ACC112 (cell line): ENCODE measurements at regions not wholly inside any gene's neighbourhood (a gene's known extent, or its start where the extent isn't known, plus 50 kb on each side); places are given as distances from the start of the nearest gene placed in this dataset.
"Not testable (repeated sequence)": the region's sequence is repeated elsewhere in the genome, so short reads cannot be mapped to it uniquely, and the experiment has no call there.

ENCODE experiments used
- H2AFZ ChIP-seq: fragments of 200-600 bp; sonication (generic); one replicate; pipeline ENCODE4 v1.6.0; 2017; ENCODE audit warnings: antibody characterized with exemption, low read length; ENCODE audit not compliant: unreplicated experiment
- H3K27ac ChIP-seq: fragments of 200-600 bp; sonication (generic); 2 replicates; pipeline ENCODE4 v1.5.1; 2014; ENCODE audit warnings: low read depth, mild to moderate bottlenecking, antibody characterized with exemption, low read length, moderate library complexity
- H3K27me3 ChIP-seq: fragments of 200-600 bp; sonication (generic); 2 replicates; pipeline ENCODE4 v1.6.1; 2014; ENCODE audit warnings: mild to moderate bottlenecking, antibody characterized with exemption, low read length, moderate library complexity, mixed read lengths; ENCODE audit not compliant: insufficient read depth
- H3K36me3 ChIP-seq: fragments of 200-600 bp; sonication (generic); 2 replicates; pipeline ENCODE4 v1.6.1; 2016; ENCODE audit warnings: mild to moderate bottlenecking, antibody characterized with exemption, low read length, moderate library complexity, mixed read lengths; ENCODE audit not compliant: insufficient read depth
- H3K4me1 ChIP-seq: fragments of 200-600 bp; sonication (generic); one replicate; pipeline ENCODE4 v1.6.1; 2016; ENCODE audit warnings: low read length, mixed read lengths; ENCODE audit not compliant: insufficient read depth, unreplicated experiment, control insufficient read depth
- H3K4me3 ChIP-seq: fragments of 200-600 bp; sonication (generic); 2 replicates; pipeline ENCODE4 v1.5.1; 2014; ENCODE audit warnings: mild to moderate bottlenecking, low read depth, low read length
- H3K79me2 ChIP-seq: fragments of 200-600 bp; sonication (generic); one replicate; pipeline ENCODE4 v1.6.0; 2016; ENCODE audit warnings: low read length; ENCODE audit not compliant: control insufficient read depth, unreplicated experiment, insufficient read depth

GRCh38 chr15:57893040-57893439 is 172.5 kb downstream of the ALDH1A2 start:
- H3K27me3 ChIP-seq: no peaks in the 10 kb centered on the region
- no peak overlapping the region for H2AFZ ChIP-seq
- no peak overlapping the region for H3K27ac ChIP-seq
- no peaks in the 10 kb centered on the region for H3K36me3 ChIP-seq
- H3K4me1 ChIP-seq: no peaks in the 10 kb centered on the region
- no peak overlapping the region for H3K4me3 ChIP-seq
- no peaks in the 10 kb centered on the region for H3K79me2 ChIP-seq

GRCh38 chr15:57895291-57895690 is 170.2 kb downstream of the ALDH1A2 start:
- H3K79me2 ChIP-seq: no peaks in the 10 kb centered on the region
- no peaks in the 10 kb centered on the region for H3K4me1 ChIP-seq
- no peaks in the 10 kb centered on the region for H3K27me3 ChIP-seq
- no peak overlapping the region for H3K4me3 ChIP-seq
- no peak overlapping the region for H2AFZ ChIP-seq
- H3K36me3 ChIP-seq: no peaks in the 10 kb centered on the region
- no peak overlapping the region for H3K27ac ChIP-seq

DNA sequence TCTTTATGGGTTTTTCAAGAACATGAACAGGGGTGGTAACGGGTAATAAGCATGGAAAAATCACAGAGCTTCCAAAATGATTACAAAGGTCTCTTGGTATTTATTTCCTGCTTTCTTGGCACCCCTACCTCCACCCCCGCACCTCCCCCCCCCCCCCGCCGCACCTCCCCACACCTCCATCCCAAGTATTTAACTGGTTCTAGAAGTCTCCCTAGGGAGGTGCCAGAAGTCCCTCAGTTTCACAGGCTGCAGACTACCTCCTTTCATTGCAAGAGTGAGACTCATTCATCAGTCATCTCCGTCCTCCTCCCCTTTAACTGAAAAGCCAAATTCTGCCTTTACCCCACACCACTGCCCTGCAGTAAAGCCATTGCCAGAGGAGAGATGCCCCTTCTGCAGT is 169.4 kb downstream of the ALDH1A2 start:
- no peaks in the 10 kb centered on the region for H3K27me3 ChIP-seq
- no peak overlapping the region for H3K27ac ChIP-seq
- H3K79me2 ChIP-seq: no peaks in the 10 kb centered on the region
- no peaks in the 10 kb centered on the region for H3K4me1 ChIP-seq
- H2AFZ ChIP-seq: no peak overlapping the region
- no peaks in the 10 kb centered on the region for H3K36me3 ChIP-seq
- H3K4me3 ChIP-seq: no peak overlapping the region

DNA sequence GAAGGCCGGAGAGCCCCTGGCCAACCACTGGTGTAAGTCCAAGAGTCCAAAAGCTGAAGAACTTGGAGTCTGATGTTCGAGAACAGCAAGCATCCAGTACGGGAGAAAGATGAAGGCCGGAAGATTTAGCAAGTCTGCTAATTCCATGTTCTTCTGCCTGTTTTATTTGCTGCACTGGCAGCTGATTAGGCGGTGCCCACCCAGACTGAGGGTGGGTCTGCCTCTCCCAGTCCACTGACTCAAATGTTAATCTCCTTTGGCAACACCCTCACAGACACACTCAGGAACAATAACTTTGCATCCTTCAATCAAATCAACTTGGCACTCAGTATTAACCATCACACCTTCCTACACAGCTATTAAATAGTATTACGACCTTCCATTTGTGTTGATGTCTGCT is 168.6 kb downstream of the ALDH1A2 start:
- not testable (repeated sequence) for H3K27me3 ChIP-seq, H2AFZ ChIP-seq, H3K27ac ChIP-seq, H3K4me1 ChIP-seq, H3K79me2 ChIP-seq, H3K36me3 ChIP-seq, H3K4me3 ChIP-seq

- H3K27ac ChIP-seq: no peak overlapping the region
- H3K4me3 ChIP-seq: no peak overlapping the region
- H3K27me3 ChIP-seq: no peaks in the 10 kb centered on the region
- H3K79me2 ChIP-seq: no peaks in the 10 kb centered on the region
- H3K36me3 ChIP-seq: no peaks in the 10 kb centered on the region
- H2AFZ ChIP-seq: no peak overlapping the region
- no peaks in the 10 kb centered on the region for H3K4me1 ChIP-seq
Observed at GRCh38 chr15:57897870-57898269, 167.6 kb downstream of the ALDH1A2 start.

GRCh38 chr15:57902155-57902554 is 163.4 kb downstream of the ALDH1A2 start:
- Histone ChIP-seq H3K36me3 (no peaks in the 10 kb centered on the region), H3K79me2 (no peaks in the 10 kb centered on the region), H3K4me1 (no peaks in the 10 kb centered on the region), H3K27me3 (peaks cover 17% of the 10 kb centered on the region), H2AFZ (no peak overlapping the region), H3K4me3 (no peak overlapping the region), H3K27ac (no peak overlapping the region)
